Peyer's patch (tissue), 4 donors: ENCODE measurements at regions not wholly inside any gene's neighbourhood (a gene's known extent, or its start where the extent isn't known, plus 50 kb on each side); places are given as distances from the start of the nearest gene placed in this dataset.
"Not testable (repeated sequence)": the region's sequence is repeated elsewhere in the genome, so short reads cannot be mapped to it uniquely, and the experiment has no call there.

ENCODE experiments used
- CTCF ChIP-seq, 6 experiments: fragments of 450-650 bp in 4 of 6; fragments of 200-600 bp in 2 of 6; sonication (generic) in 1 of 6; IDR thresholded peaks; one replicate each; pipeline ENCODE4 v1.5.1; 2017 to 2019; ENCODE audit warnings: antibody characterized with exemption in 6 of 6, mild to moderate bottlenecking in 3 of 6, moderate library complexity in 1 of 6
- POLR2A ChIP-seq, 2 donors: fragments of 450-650 bp; IDR thresholded peaks; one replicate each; pipeline ENCODE4 v1.5.1; 2017; ENCODE audit warnings: antibody characterized with exemption in 2 of 2, mild to moderate bottlenecking in 2 of 2, moderate library complexity in 2 of 2

- not testable (repeated sequence) for TF ChIP-seq CTCF, POLR2A (IDR thresholded peaks at IDR 0.05)
Observed at GRCh38 chr5:87576306-87576705, 163.6 kb upstream of the CCNH start.
